PC-3 (cell line): ENCODE measurements at regions not wholly inside any gene's neighbourhood (a gene's known extent, or its start where the extent isn't known, plus 50 kb on each side); places are given as distances from the start of the nearest gene placed in this dataset.

Source experiments
- CTCF ChIP-seq: fragments of 300-600 bp; sonication (generic); conservative IDR thresholded peaks from 2 replicates; pipeline ENCODE4 v1.5.1; 2017; ENCODE audit warnings: antibody characterized with exemption, low read depth, mild to moderate bottlenecking, low read length
- EZH2 ChIP-seq: fragments of 300-600 bp; sonication (generic); IDR thresholded peaks from one replicate; pipeline ENCODE4 v1.6.1; 2017; ENCODE audit warnings: antibody characterized with exemption, mild to moderate bottlenecking, low read length; ENCODE audit not compliant: unreplicated experiment
- EZH2phosphoT487 ChIP-seq: fragments of 300-600 bp; sonication (generic); IDR thresholded peaks from 2 replicates; pipeline ENCODE4 v1.6.1; 2018; ENCODE audit warnings: mild to moderate bottlenecking, antibody characterized with exemption, low read length, borderline replicate concordance

- TF ChIP-seq CTCF (no peak), EZH2 (no peak), EZH2phosphoT487 (no peak)
Observed at GRCh38 chr10:120076996-120077706, 184.6 kb downstream of the SEC23IP start.
